C4-2B (cell line): ENCODE measurements at regions not wholly inside any gene's neighbourhood (a gene's known extent, or its start where the extent isn't known, plus 50 kb on each side); places are given as distances from the start of the nearest gene placed in this dataset.

Source experiments
- ZFX ChIP-seq: fragments of 450-650 bp; IDR thresholded peaks from 2 replicates; pipeline ENCODE4 v1.6.1; 2017
- TF ChIP-seq, protein P1 (sequence below): fragments of 450-650 bp; conservative IDR thresholded peaks from 2 replicates; pipeline ENCODE4 v1.5.1; 2017; ENCODE audit warnings: mild to moderate bottlenecking

DNA sequence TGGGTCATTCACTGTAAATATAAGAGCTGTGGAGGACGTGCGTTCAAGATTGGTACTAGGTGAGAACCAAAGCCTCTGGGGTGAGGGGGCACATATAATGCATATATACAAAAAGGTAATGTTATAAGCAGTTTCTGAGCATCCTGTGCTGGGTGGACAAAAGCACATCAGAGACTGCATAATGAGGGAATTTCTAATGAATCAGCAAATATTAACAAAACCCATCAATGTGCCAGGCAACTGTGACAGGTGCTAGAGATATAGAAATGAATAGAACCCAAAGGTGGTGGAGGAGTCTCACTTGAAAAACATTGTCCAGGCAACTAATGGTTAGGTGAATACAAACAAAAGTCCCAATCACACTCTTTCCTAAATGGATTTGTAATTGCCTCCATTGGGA is 74.7 kb downstream of the GPR65 start:
- TF ChIP-seq, protein P1, sequence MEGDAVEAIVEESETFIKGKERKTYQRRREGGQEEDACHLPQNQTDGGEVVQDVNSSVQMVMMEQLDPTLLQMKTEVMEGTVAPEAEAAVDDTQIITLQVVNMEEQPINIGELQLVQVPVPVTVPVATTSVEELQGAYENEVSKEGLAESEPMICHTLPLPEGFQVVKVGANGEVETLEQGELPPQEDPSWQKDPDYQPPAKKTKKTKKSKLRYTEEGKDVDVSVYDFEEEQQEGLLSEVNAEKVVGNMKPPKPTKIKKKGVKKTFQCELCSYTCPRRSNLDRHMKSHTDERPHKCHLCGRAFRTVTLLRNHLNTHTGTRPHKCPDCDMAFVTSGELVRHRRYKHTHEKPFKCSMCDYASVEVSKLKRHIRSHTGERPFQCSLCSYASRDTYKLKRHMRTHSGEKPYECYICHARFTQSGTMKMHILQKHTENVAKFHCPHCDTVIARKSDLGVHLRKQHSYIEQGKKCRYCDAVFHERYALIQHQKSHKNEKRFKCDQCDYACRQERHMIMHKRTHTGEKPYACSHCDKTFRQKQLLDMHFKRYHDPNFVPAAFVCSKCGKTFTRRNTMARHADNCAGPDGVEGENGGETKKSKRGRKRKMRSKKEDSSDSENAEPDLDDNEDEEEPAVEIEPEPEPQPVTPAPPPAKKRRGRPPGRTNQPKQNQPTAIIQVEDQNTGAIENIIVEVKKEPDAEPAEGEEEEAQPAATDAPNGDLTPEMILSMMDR = no peak
- TF ChIP-seq ZFX = no peak
